ENCODE measurements at regions not wholly inside any gene's neighbourhood (a gene's known extent, or its start where the extent isn't known, plus 50 kb on each side); places are given as distances from the start of the nearest gene placed in this dataset.

- TF ChIP-seq NFXL1 (IDR thresholded peaks at IDR 0.05; ENCODE audit: borderline replicate concordance) (no peak), CTCF (IDR thresholded peaks at IDR 0.05 in 2 of 3, conservative IDR thresholded peaks at IDR 0.05 in 1 of 3; ENCODE audit: control insufficient read depth in 2 of 3, extremely low read depth in 1 of 3, insufficient read depth in 1 of 3, low read depth in 3 of 3, low read length in 3 of 3) (no peak), EZH2 (IDR thresholded peaks at IDR 0.05; ENCODE audit: borderline replicate concordance, control insufficient read depth, low read depth, low read length) (no peak), CBX5 (IDR thresholded peaks at IDR 0.05; ENCODE audit: low read depth) (no peak)
Observed at GRCh38 chr1:193747579-193747978, 561.2 kb upstream of the B3GALT2 start.
